Transverse colon (tissue), 4 donors: ENCODE measurements at regions not wholly inside any gene's neighbourhood (a gene's known extent, or its start where the extent isn't known, plus 50 kb on each side); places are given as distances from the start of the nearest gene placed in this dataset.

Source experiments
- POLR2AphosphoS5 ChIP-seq, 3 donors: sonication (generic); formaldehyde crosslinking; IDR thresholded peaks; one replicate each; pipeline ENCODE4 v1.6.1; 2016; ENCODE audit warnings: antibody characterized with exemption in 3 of 3
- TF ChIP-seq, protein P1 (sequence below), 5 experiments: fragments of 200-600 bp in 3 of 5; fragments of 450-650 bp in 2 of 5; sonication (generic) in 3 of 5; IDR thresholded peaks; 1 replicate in 2 of 5; 2 replicates in 3 of 5; pipeline ENCODE4 v1.5.1; 2016 to 2017; ENCODE audit warnings: antibody characterized with exemption in 5 of 5, inconsistent platforms in 3 of 5, mild to moderate bottlenecking in 2 of 5, moderate library complexity in 1 of 5

DNA sequence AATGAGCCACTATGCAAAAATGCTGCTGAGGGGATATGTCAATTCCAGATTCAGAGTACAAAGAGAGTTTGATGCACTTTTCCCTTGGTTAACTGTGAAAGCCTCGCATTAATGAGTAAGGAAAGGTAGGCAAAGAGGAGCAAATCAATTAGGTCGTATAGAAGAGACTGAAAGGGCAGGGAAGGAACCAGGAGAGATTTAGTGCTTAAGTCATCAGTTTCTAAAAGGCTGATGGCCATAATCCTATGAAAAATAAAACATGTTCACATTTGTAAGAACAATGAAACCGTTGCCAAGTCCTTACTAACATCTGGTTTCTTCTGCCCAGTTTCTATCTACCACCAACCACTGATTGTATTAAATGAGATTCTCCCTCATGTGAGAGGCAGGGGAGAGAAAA lies 118.4 kb upstream of the PALMD start:
- TF ChIP-seq, protein P1, sequence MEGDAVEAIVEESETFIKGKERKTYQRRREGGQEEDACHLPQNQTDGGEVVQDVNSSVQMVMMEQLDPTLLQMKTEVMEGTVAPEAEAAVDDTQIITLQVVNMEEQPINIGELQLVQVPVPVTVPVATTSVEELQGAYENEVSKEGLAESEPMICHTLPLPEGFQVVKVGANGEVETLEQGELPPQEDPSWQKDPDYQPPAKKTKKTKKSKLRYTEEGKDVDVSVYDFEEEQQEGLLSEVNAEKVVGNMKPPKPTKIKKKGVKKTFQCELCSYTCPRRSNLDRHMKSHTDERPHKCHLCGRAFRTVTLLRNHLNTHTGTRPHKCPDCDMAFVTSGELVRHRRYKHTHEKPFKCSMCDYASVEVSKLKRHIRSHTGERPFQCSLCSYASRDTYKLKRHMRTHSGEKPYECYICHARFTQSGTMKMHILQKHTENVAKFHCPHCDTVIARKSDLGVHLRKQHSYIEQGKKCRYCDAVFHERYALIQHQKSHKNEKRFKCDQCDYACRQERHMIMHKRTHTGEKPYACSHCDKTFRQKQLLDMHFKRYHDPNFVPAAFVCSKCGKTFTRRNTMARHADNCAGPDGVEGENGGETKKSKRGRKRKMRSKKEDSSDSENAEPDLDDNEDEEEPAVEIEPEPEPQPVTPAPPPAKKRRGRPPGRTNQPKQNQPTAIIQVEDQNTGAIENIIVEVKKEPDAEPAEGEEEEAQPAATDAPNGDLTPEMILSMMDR (IDR thresholded peaks at IDR 0.05), result no peak
- no peak for TF ChIP-seq POLR2AphosphoS5 (IDR thresholded peaks at IDR 0.05)
